ENCODE measurements at regions not wholly inside any gene's neighbourhood (a gene's known extent, or its start where the extent isn't known, plus 50 kb on each side); places are given as distances from the start of the nearest gene placed in this dataset.

- Histone ChIP-seq H3K9me2 (replicated peaks; ENCODE audit: insufficient read depth) (no peaks in the 10 kb centered on the region), H2AFZ (no peak overlapping the region), H3K4me2 (no peak overlapping the region), H3K36me3 (replicated peaks; ENCODE audit: insufficient read depth, low read depth) (no peaks in the 10 kb centered on the region), H3K27me3 (no peaks in the 10 kb centered on the region), H3K9me3 (ENCODE audit: low read depth) (peaks cover 10% of the 10 kb centered on the region), H3K4me1 (ENCODE audit: insufficient read depth) (peaks cover 11% of the 10 kb centered on the region), H3K27ac (peak overlapping the region; percentile 78), H3K79me2 (no peaks in the 10 kb centered on the region), H4K20me1 (ENCODE audit: insufficient read depth, poor library complexity, severe bottlenecking) (no peaks in the 10 kb centered on the region), H3K4me3 (no peak overlapping the region)
- WGBS (ENCODE audit: low lambda C conversion rate, missing lambda C conversion rate): 75% methylated on average over 1 of the region's 1 CpG
- peak; percentile 56 for DNase-seq (ENCODE audit: low spot score)
- no peak for TF ChIP-seq CTCF (IDR thresholded peaks at IDR 0.05; ENCODE audit: poor library complexity)
- TF ChIP-seq EZH2phosphoT487 (IDR thresholded peaks at IDR 0.05; ENCODE audit: low read depth, severe bottlenecking, unreplicated experiment): no peak
- no peak for TF ChIP-seq EZH2 (IDR thresholded peaks at IDR 0.05; ENCODE audit: borderline replicate concordance)
Measured at GRCh38 chr9:108040783-108041182, 551.2 kb upstream of the KLF4 start.

- Histone ChIP-seq H4K20me1 (ENCODE audit: insufficient read depth, poor library complexity, severe bottlenecking) (no peaks in the 10 kb centered on the region), H2AFZ (no peak overlapping the region), H3K79me2 (no peaks in the 10 kb centered on the region), H3K27ac (no peak overlapping the region), H3K36me3 (replicated peaks; ENCODE audit: insufficient read depth, low read depth) (no peaks in the 10 kb centered on the region), H3K27me3 (no peaks in the 10 kb centered on the region), H3K4me3 (no peak overlapping the region), H3K4me2 (no peak overlapping the region), H3K9me2 (replicated peaks; ENCODE audit: insufficient read depth) (no peaks in the 10 kb centered on the region), H3K4me1 (ENCODE audit: insufficient read depth) (peaks cover 11% of the 10 kb centered on the region), H3K9me3 (ENCODE audit: low read depth) (peaks cover 10% of the 10 kb centered on the region)
- no peak for DNase-seq (ENCODE audit: low spot score)
- no peak for TF ChIP-seq EZH2 (IDR thresholded peaks at IDR 0.05; ENCODE audit: borderline replicate concordance)
- no peak for TF ChIP-seq CTCF (IDR thresholded peaks at IDR 0.05; ENCODE audit: poor library complexity)
- no peak for TF ChIP-seq EZH2phosphoT487 (IDR thresholded peaks at IDR 0.05; ENCODE audit: low read depth, severe bottlenecking, unreplicated experiment)
- 100% methylated on average over 1 of the region's 1 CpG for WGBS (ENCODE audit: low lambda C conversion rate, missing lambda C conversion rate)
Measured at GRCh38 chr9:108039493-108039892, 549.9 kb upstream of the KLF4 start.

DNA sequence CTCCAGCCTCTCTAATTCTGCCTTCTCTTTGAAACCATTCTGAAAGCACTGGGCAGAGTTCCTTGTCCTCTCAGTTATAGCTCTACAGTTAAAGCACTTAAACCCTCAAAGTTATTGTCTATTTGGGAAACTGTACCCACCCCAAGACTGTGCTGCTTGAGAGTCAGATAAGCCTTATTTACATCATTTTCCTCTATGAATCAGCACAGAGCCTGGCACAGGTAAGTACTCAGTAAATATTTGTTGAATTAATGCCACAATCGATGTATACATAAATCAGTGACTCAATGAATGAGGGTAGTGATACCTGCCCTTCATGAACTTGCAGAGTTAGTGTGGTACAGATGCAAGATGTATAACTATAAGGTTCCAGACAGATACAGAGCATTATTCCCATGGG, 549.4 kb upstream of the KLF4 start:
- Histone ChIP-seq H3K4me1 (ENCODE audit: insufficient read depth) (peaks cover 14% of the 10 kb centered on the region), H3K9me2 (replicated peaks; ENCODE audit: insufficient read depth) (no peaks in the 10 kb centered on the region), H3K27ac (no peak overlapping the region), H4K20me1 (ENCODE audit: insufficient read depth, poor library complexity, severe bottlenecking) (no peaks in the 10 kb centered on the region), H3K27me3 (no peaks in the 10 kb centered on the region), H3K4me3 (no peak overlapping the region), H3K36me3 (replicated peaks; ENCODE audit: insufficient read depth, low read depth) (no peaks in the 10 kb centered on the region), H3K4me2 (no peak overlapping the region), H3K9me3 (ENCODE audit: low read depth) (peaks cover 8% of the 10 kb centered on the region), H2AFZ (no peak overlapping the region), H3K79me2 (no peaks in the 10 kb centered on the region)
- 80% methylated on average over 1 of the region's 1 CpG for WGBS (ENCODE audit: low lambda C conversion rate, missing lambda C conversion rate)
- no peak for DNase-seq (ENCODE audit: low spot score)
- TF ChIP-seq CTCF (IDR thresholded peaks at IDR 0.05; ENCODE audit: poor library complexity) (no peak), EZH2phosphoT487 (IDR thresholded peaks at IDR 0.05; ENCODE audit: low read depth, severe bottlenecking, unreplicated experiment) (no peak), EZH2 (IDR thresholded peaks at IDR 0.05; ENCODE audit: borderline replicate concordance) (no peak)

- Histone ChIP-seq H3K79me2 (no peaks in the 10 kb centered on the region), H3K9me3 (ENCODE audit: low read depth) (no peaks in the 10 kb centered on the region), H3K4me2 (no peak overlapping the region), H4K20me1 (ENCODE audit: insufficient read depth, poor library complexity, severe bottlenecking) (no peaks in the 10 kb centered on the region), H3K9me2 (replicated peaks; ENCODE audit: insufficient read depth) (no peaks in the 10 kb centered on the region), H3K4me3 (no peak overlapping the region), H3K4me1 (ENCODE audit: insufficient read depth) (peaks cover 3% of the 10 kb centered on the region), H3K27me3 (no peaks in the 10 kb centered on the region), H3K27ac (no peak overlapping the region), H3K36me3 (replicated peaks; ENCODE audit: insufficient read depth, low read depth) (no peaks in the 10 kb centered on the region), H2AFZ (no peak overlapping the region)
- 88% methylated on average over 1 of the region's 1 CpG for WGBS (ENCODE audit: low lambda C conversion rate, missing lambda C conversion rate)
- DNase-seq (ENCODE audit: low spot score): no peak
- TF ChIP-seq EZH2phosphoT487 (IDR thresholded peaks at IDR 0.05; ENCODE audit: low read depth, severe bottlenecking, unreplicated experiment) (no peak), CTCF (IDR thresholded peaks at IDR 0.05; ENCODE audit: poor library complexity) (no peak), EZH2 (IDR thresholded peaks at IDR 0.05; ENCODE audit: borderline replicate concordance) (no peak)
Measured at GRCh38 chr9:108035487-108035886, 545.9 kb upstream of the KLF4 start.
